HCT116 (cell line): ENCODE measurements at regions not wholly inside any gene's neighbourhood (a gene's known extent, or its start where the extent isn't known, plus 50 kb on each side); places are given as distances from the start of the nearest gene placed in this dataset.

Experiments
- ATAC-seq: fragments of 200-7000 bp; cut with Tn5 transposase; 2 replicates; pipeline ENCODE4 v1.9.1; 2020; ENCODE audit warnings: mild to moderate bottlenecking, moderate library complexity
- BruUV-seq: library from RNA; stranded (reverse); fragments of 400-500 nt; replicated peaks from 2 replicates; lab custom pipeline; 2021; lab: Mats Ljungman, UMichigan
- CTCF ChIA-PET: fragments of 300-600 bp; sonication (Branson Sonifier 250); formaldehyde crosslinking; loops from one replicate; lab custom pipeline; 2021; ENCODE audit warnings: antibody characterized with exemption; lab: Charles Lee
- POLR2A ChIA-PET: fragments of 300-600, 350-600 bp; sonication (Branson Sonifier 250); formaldehyde crosslinking; loops from one replicate; lab custom pipeline; 2021; ENCODE audit warnings: antibody characterized with exemption; lab: Charles Lee
- RAD21 ChIA-PET, 2 experiments: fragments of 300-600 bp; sonication (Branson Sonifier 250); formaldehyde crosslinking; loops; one replicate each; lab custom pipeline; 2023; ENCODE audit warnings: low total read pairs in 2 of 2; ENCODE audit not compliant: uncharacterized antibody in 2 of 2, unreplicated experiment in 2 of 2, low non-redundant PET in 1 of 2; lab: Charles Lee
- DNase-seq: peaks from one replicate; pipeline ENCODE4 v3.0.0-alpha.2; 2010; ENCODE audit warnings: low read depth, low spot score
- H2AFZ ChIP-seq: fragments of 200-600 bp; shearing (Covaris generic), sonication (generic); 2 replicates; pipeline ENCODE4 v1.6.1; 2017; ENCODE audit warnings: low read depth, mixed run types, mixed read lengths, antibody characterized with exemption, low read length; ENCODE audit not compliant: poor library complexity, severe bottlenecking
- H3K27ac ChIP-seq: 2 replicates; pipeline ENCODE4 v1.5.1; 2012; ENCODE audit warnings: low read depth, low read length
- H3K27me3 ChIP-seq: fragments of 200-600 bp; sonication (generic); 2 replicates; pipeline ENCODE4 v1.6.1; 2016; ENCODE audit warnings: mixed run types, low read length, mixed read lengths; ENCODE audit not compliant: insufficient read depth
- H3K36me3 ChIP-seq, 2 experiments: fragments of 200-500 bp in 1 of 2; fragments of 200-600 bp in 1 of 2; sonication (Bioruptor generic) in 1 of 2; sonication (generic) in 1 of 2; 2 replicates each; pipeline versions ENCODE4 v1.5.1 to v1.6.1; 2014 to 2016; ENCODE audit warnings: low read length in 2 of 2, inconsistent platforms in 1 of 2, mixed read lengths in 1 of 2, mixed run types in 1 of 2; ENCODE audit not compliant: insufficient read depth in 2 of 2, control insufficient read depth in 1 of 2
- H3K4me1 ChIP-seq, 2 experiments: fragments of 200-600 bp in 1 of 2; sonication (generic) in 1 of 2; 2 replicates each; pipeline versions ENCODE4 v1.5.1 to v1.6.1; 2012 to 2017; ENCODE audit warnings: low read length in 2 of 2, inconsistent platforms in 1 of 2, mild to moderate bottlenecking in 1 of 2, mixed read lengths in 1 of 2, mixed run types in 1 of 2, moderate library complexity in 1 of 2; ENCODE audit not compliant: insufficient read depth in 2 of 2, control insufficient read depth in 1 of 2
- H3K4me2 ChIP-seq: fragments of 200-600 bp; sonication (generic); 2 replicates; pipeline ENCODE4 v1.6.1; 2017; ENCODE audit warnings: mixed run types, low read length, mixed read lengths
- H3K4me3 ChIP-seq, 2 experiments: fragments of 200-600 bp in 1 of 2; sonication (generic) in 1 of 2; replicated peaks in 1 of 2; 2 replicates each; pipeline ENCODE4 v1.5.1; 2011 to 2016; ENCODE audit warnings: low read length in 2 of 2, control low read depth in 1 of 2, low read depth in 1 of 2, mild to moderate bottlenecking in 1 of 2, mixed read lengths in 1 of 2, mixed run types in 1 of 2
- H3K79me2 ChIP-seq: fragments of 200-600 bp; sonication (generic); 2 replicates; pipeline ENCODE4 v1.6.1; 2017; ENCODE audit warnings: mild to moderate bottlenecking, mixed run types, low read length, moderate library complexity, mixed read lengths; ENCODE audit not compliant: insufficient read depth
- H3K9ac ChIP-seq: fragments of 200-600 bp; sonication (generic); 2 replicates; pipeline ENCODE4 v1.6.1; 2016; ENCODE audit warnings: low read length, mixed read lengths
- H3K9me2 ChIP-seq: fragments of 200-600 bp; sonication (generic), shearing (Covaris generic); 2 replicates; pipeline ENCODE4 v1.6.1; 2017; ENCODE audit warnings: mixed run types, mild to moderate bottlenecking, moderate library complexity; ENCODE audit not compliant: insufficient read depth
- H3K9me3 ChIP-seq, 2 experiments: fragments of 200-500 bp in 1 of 2; fragments of 200-600 bp in 1 of 2; sonication (Bioruptor generic) in 1 of 2; sonication (generic) in 1 of 2; 2 replicates each; pipeline ENCODE4 v1.6.1; 2014 to 2017; ENCODE audit warnings: low read length in 2 of 2, mixed read lengths in 2 of 2, inconsistent platforms in 1 of 2, low read depth in 1 of 2, mild to moderate bottlenecking in 1 of 2, mixed run types in 1 of 2, moderate library complexity in 1 of 2; ENCODE audit not compliant: control insufficient read depth in 1 of 2, insufficient read depth in 1 of 2
- H4K20me1 ChIP-seq: fragments of 200-600 bp; sonication (generic), shearing (Covaris generic); 2 replicates; pipeline ENCODE4 v1.6.1; 2017; ENCODE audit warnings: mixed run types, mild to moderate bottlenecking, moderate library complexity; ENCODE audit not compliant: insufficient read depth
- CBX3 ChIP-seq: IDR thresholded peaks from 2 replicates; pipeline ENCODE4 v1.6.1; 2012; ENCODE audit warnings: low read depth
- ELF1 ChIP-seq: IDR thresholded peaks from 2 replicates; pipeline ENCODE4 v1.6.1; 2012; ENCODE audit warnings: low read depth, borderline replicate concordance
- POLR2AphosphoS5 ChIP-seq: IDR thresholded peaks from 2 replicates; pipeline ENCODE4 v1.6.1; 2011; ENCODE audit warnings: mild to moderate bottlenecking, low read depth, low read length, moderate library complexity
- RAD21 ChIP-seq: IDR thresholded peaks from 2 replicates; pipeline ENCODE4 v1.6.1; 2012; ENCODE audit warnings: low read depth, mild to moderate bottlenecking
- TCF7L2 ChIP-seq: IDR thresholded peaks from 2 replicates; pipeline ENCODE4 v1.7.0; 2011; ENCODE audit warnings: borderline replicate concordance, inconsistent platforms; ENCODE audit not compliant: insufficient read depth, insufficient read length; ENCODE audit errors: extremely low read depth
- ZNF274 ChIP-seq: fragments of 200-500 bp; sonication (Bioruptor generic); IDR thresholded peaks from 2 replicates; pipeline ENCODE4 v1.6.1; 2014; ENCODE audit warnings: mild to moderate bottlenecking, low read depth, low read length, inconsistent platforms
- intact Hi-C: fragments of 100-400 bp; cut with micrococcal nuclease; formaldehyde crosslinking; loops from 2 replicates; pipeline ENCODE4 v1.10.0; 2022

GRCh38 chr16:80054647-80055046 is 454.1 kb upstream of the MAF start:
- no peaks in the 10 kb centered on the region for H3K36me3 ChIP-seq
- intact Hi-C loops: no loop called here
- H2AFZ ChIP-seq: no peak overlapping the region
- POLR2A ChIA-PET: no interaction called here
- no peaks in the 10 kb centered on the region for H3K9me2 ChIP-seq
- H3K79me2 ChIP-seq: no peaks in the 10 kb centered on the region
- TF ChIP-seq ELF1: no peak
- no peak for TF ChIP-seq RAD21
- TF ChIP-seq TCF7L2: no peak
- no peak overlapping the region for H3K4me3 ChIP-seq
- no peak overlapping the region for H3K9ac ChIP-seq
- no peaks in the 10 kb centered on the region for H3K27me3 ChIP-seq
- no peaks in the 10 kb centered on the region for H4K20me1 ChIP-seq
- RAD21 ChIA-PET: no interaction called here
- peaks cover 46 to 67% of the 10 kb centered on the region in 2 experiments; a peak in 3 of 4 replicates for H3K9me3 ChIP-seq
- H3K27ac ChIP-seq: no peak overlapping the region
- no peaks in the 10 kb centered on the region for H3K4me1 ChIP-seq
- CTCF ChIA-PET: no interaction called here
- DNase-seq (no peak), ATAC-seq (no peak)
- H3K4me2 ChIP-seq: no peak overlapping the region
- BruUV-seq: no TSS peak

- ChIA-PET RAD21 (no interaction called here), POLR2A (no interaction called here), CTCF (no interaction called here)
- Histone ChIP-seq H3K36me3 (no peaks in the 10 kb centered on the region), H3K27ac (no peak overlapping the region), H3K9me3 (peaks cover 27 to 61% of the 10 kb centered on the region in 2 experiments; a peak in 3 of 4 replicates), H3K4me1 (no peaks in the 10 kb centered on the region), H4K20me1 (no peaks in the 10 kb centered on the region), H2AFZ (no peak overlapping the region), H3K4me3 (no peak overlapping the region), H3K4me2 (no peak overlapping the region), H3K79me2 (no peaks in the 10 kb centered on the region), H3K9ac (no peak overlapping the region), H3K9me2 (no peaks in the 10 kb centered on the region), H3K27me3 (no peaks in the 10 kb centered on the region)
- ATAC-seq (no peak), DNase-seq (no peak)
- no peak for TF ChIP-seq CBX3
- TF ChIP-seq POLR2AphosphoS5: no peak
- no peak for TF ChIP-seq ELF1
- TF ChIP-seq ZNF274: no peak
- BruUV-seq: no TSS peak
- intact Hi-C loops: no loop called here
Observed at GRCh38 chr16:80051040-80051439, 450.5 kb upstream of the MAF start.
